Amygdala (tissue), 56 donors: ENCODE measurements at regions not wholly inside any gene's neighbourhood (a gene's known extent, or its start where the extent isn't known, plus 50 kb on each side); places are given as distances from the start of the nearest gene placed in this dataset.
"Not testable (repeated sequence)": the region's sequence is repeated elsewhere in the genome, so short reads cannot be mapped to it uniquely, and the experiment has no call there.

Source experiments
- DNase-seq, 56 donors: peaks; one replicate each; lab custom pipeline; 2025; lab: John Stamatoyannopoulos, UW

GRCh38 chr14:22184157-22184829 lies 404.7 kb downstream of the DAD1 start:
- DNase-seq: no peak

- no peak for DNase-seq
These were observed 409.0 kb downstream of the DAD1 start for GRCh38 chr14:22180045-22180444.

DNA sequence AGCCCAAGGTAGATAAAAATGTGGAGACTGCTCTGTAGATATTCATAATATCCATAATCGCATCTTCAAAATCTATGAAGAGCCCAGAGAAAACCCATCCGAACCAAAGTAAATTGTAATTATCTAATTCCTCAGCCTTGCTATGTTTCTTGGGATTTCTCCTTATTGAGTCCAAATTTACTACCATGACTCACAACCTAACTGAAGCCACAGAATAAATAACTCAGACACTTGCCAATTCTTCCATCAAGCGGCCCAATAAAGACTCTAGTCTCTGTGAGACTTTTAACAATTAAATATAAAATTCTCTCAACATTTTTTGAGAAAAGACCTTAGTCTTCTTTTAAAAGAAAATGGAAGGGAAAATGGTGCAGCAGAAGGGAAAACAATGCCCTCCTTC lies 409.8 kb downstream of the DAD1 start:
- no peak for DNase-seq

GRCh38 chr14:22178333-22178839 lies 410.6 kb downstream of the DAD1 start:
- DNase-seq: no peak

- no peak for DNase-seq
These were observed 411.2 kb downstream of the DAD1 start for GRCh38 chr14:22177870-22178269.

DNA sequence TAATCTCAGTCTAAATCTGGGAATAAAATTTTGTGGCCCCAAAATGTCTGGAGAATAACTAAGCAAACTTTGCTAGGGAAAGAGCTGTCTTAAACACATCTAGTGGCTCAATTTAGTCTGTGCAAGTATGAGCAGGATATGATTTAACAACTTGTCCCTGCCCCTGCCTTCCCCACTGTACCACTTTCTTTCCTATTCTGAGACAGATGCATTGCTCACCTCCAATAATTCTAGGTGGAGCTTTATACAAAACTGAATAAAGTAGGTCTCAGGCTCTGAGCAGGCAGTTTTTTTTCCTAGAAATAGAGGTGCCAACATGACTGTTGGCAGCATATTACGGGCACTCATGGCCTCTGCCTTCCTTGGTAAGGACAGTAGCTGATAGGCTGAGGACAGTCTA lies 412.1 kb downstream of the DAD1 start:
- no peak for DNase-seq

DNA sequence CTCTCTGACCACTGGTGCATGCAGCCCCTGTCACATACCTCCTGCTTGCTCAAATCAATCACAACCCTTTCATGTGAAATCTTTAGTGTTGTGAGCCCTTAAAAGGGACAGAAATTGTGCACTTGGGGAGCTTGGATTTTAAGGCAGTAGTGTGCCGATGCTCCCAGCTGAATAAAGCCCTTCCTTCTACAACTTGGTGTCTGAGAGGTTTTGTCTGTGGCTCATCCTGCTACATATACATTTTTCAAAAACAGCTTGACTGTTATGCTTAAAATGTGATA lies 413.8 kb downstream of the DAD1 start:
- DNase-seq: not testable (repeated sequence)

DNA sequence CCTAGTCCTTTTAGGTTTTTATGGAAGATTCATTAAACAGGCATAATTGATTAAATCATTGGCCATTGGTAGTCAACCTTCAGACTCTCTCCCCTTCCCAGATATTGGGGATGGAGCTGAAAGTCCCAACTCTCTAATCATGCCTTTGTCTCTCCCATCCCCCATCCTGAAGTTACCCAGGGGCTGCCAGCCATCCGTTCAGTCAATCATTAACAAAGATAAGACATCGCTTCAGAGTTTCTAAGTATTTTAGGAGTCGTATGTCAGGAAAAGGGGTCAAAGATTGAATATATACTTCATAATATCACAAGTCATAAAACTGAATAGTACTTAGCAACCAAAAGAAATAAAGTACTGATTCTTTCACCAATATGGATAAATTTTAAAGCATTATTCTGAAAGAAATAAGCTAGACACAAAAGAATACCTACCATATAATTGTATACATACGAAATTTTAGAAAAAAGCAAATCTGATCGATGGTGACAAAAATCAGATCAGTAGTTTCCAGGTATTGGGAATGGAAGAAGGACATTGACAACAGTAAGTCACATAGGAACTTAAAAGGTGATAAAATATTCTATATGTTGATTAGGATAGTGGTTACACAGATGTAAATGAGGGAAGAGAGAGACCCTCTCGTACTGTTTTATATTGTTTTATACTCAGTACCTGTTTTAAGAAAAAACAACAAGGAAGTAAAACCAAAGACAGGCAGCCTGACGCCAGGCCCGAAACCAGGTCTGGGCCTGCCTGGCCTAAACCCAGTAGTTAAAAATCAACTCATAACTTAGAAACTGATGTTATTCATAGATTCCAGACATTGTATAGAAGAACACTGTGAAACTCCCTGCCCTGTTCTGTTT lies 414.4 kb downstream of the DAD1 start:
- no peak for DNase-seq

DNA sequence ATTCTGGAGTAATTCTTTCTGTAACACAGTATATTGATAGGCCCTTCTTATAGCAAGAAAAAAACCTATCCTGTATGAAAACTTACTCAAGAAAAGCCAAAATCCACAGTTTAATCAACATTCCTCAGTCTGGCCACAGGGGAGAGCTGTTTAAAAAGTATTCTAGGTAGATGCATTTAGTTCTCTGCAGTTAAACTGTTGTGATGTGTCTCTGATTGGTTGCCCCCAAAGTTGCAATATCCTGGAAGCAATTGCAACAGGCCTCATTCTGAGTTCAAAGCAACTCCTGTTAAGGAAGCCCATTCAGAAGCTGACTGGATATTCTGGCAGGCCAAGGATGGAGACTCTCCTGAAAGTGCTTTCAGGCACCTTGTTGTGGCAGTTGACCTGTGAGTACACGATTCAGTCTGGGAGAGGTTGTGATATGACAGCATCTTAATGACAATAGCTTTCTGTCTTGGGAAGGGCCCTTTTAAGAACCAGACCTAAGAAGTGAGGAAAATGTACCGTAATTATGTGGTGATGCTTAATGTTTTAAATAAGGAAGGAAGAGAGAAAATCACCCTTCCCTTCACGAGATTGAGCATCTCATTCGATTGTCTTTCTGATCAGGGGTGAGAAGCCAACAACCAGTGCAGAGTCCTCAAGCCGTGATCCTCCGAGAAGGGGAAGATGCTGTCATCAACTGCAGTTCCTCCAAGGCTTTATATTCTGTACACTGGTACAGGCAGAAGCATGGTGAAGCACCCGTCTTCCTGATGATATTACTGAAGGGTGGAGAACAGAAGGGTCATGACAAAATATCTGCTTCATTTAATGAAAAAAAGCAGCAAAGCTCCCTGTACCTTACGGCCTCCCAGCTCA lies 420.7 kb downstream of the DAD1 start:
- no peak for DNase-seq

DNA sequence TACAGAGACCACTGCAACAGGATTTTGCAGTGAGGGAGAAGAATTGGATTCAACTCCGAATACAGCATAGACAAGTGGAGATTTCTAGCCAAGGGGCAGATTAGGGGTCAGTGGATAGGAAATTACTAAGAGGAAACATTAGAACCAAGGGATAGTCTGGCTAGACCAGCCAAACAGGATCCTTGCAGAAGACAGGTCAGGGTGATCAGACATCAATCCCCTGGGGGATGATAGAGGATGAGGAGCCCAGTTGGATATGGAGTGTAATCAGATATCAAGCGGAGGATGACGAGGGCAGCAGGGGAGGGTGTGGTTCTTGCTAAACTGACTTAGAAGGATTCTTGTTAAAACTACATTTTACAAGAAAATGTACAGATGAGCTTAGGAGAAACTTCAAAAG lies 424.4 kb downstream of the DAD1 start:
- DNase-seq: no peak

DNA sequence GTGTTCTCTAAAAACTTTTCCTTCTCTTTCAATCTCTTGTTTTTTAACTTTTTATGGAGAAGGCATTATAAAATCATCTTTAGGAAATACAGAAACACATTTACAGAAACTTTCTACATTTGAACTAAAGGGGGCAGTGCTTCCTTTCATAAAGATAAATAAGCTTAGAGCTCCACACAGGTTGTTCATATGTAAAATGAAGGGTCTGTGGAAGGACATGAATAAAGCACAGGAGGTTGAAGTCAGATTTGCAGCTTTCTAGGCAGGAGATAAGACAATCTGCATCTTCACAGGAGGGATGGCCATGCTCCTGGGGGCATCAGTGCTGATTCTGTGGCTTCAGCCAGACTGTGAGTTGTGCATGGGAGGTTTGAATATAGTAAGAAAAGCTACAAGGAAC lies 426.0 kb downstream of the DAD1 start:
- DNase-seq: no peak

- DNase-seq: no peak
These were observed 429.1 kb downstream of the DAD1 start for GRCh38 chr14:22159957-22160356.

DNA sequence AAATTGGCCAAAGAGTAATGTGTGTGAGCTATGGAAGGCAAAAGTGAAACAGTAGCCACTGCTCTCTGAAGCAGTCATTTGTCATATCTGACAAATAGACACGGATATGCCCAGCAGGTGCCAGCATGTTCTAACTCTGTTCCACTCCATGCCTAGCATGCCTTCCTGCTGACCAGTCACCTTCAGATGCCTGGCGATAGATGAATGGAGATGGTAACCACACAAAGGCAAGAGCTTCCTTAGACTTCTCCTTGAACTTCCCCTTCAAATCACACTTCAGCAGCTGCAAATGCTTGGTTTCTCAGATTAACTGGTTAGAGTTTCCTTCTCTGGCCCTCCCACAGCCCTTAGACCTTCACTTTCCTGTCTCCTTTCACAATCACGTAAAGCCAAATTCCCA lies 429.9 kb downstream of the DAD1 start:
- no peak for DNase-seq

DNA sequence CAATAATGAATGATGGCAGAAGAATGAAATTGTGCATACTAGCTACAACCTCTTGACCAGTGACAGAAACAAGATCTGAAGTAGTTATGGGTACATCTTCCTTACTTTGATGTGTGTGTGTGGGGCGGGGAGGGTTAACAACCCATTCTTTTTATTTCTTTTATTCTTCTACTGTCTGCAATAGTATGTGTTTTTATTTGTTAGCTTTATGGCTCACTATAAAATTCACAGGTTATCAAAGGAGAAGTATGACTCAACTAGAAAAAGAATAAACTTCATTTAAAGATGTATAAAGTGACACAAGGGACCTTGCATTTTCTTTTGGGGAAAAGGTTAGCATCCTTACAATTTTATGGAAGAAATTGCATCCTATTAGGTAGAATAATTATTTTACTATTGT lies 430.5 kb downstream of the DAD1 start:
- DNase-seq: no peak

GRCh38 chr14:22155571-22155970 lies 433.5 kb downstream of the DAD1 start:
- DNase-seq: no peak

DNA sequence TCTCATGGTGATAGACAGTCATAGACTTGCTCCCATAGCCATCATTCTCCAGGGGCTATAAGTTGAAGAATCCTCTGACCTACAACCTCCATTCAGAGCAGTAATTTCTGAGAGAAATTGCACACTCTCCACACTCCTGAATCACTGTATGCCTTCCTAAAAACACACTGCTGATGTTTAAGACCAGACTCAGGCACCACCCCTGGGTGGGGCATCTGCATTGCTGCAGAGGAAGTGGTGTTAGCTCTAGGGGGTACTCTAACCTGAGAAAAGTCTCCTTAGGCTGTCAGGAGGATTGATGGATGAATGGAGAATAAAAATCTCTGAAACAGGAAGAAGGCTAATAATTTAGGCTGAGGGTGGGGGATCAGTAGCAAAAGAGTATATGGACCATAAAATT lies 436.1 kb downstream of the DAD1 start:
- no peak for DNase-seq

- no peak for DNase-seq
These were observed 436.7 kb downstream of the DAD1 start for GRCh38 chr14:22152161-22152870.

DNA sequence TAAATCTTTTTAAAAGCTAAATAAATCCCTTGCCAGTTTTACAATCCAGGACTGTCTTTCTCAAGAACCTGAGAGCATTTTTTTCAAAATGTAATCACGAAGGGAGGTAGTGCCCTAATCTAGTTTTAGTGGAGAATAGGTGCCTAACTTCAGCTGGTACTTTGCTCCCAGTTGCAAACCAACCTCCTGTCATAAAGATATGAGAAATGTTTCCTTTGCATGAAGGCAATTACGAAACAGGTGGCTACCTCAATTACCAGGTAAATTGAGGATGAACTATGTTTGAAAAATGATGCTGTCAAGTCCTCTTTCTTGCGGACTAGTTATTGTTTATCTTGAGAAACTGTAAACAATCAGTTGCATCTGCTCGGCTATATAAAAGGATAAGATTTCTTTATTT lies 437.9 kb downstream of the DAD1 start:
- no peak for DNase-seq

DNA sequence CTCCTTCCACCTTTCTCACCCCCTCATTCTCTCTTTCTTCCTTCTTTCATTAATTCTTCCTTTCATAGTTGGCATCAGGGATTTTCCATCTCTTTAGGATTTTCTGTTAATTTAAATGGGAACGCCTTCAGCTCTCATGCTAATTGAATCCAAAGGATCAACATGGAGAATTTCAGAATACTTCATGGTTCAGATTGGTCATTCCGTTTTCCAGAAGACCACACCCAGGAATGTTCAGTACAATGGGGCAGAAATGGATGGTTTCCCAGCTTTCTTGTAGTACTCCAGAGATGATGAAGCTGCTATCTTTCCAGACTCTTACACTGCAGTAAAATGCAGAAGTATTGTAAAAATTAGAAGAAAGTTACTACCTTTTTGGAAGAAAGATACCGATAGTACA lies 440.0 kb downstream of the DAD1 start:
- DNase-seq: no peak

GRCh38 chr14:22147716-22148115 lies 441.3 kb downstream of the DAD1 start:
- DNase-seq: no peak

DNA sequence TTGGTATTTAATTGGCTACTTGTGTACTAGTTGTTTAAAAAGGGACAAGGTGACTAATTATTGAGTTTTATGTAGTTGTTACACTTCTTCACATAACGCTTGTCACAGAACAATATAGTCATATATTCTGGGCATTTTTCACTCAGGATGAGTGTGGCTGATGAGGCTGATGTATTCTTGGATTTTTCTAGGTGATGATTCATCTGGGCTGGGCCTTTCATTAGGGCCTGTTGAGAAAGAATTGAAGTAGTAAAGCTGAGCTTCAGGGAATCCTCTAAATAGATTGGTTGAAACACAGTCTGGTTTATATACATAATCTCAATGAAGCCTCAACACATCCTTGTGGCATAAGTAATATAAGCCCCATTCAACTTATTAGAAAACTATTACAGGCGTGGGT lies 445.7 kb downstream of the DAD1 start:
- no peak for DNase-seq
